GM23338 (cell line): ENCODE measurements at regions not wholly inside any gene's neighbourhood (a gene's known extent, or its start where the extent isn't known, plus 50 kb on each side); places are given as distances from the start of the nearest gene placed in this dataset.

Experiments
- ATAC-seq: fragments of 200-7000 bp; cut with Tn5 transposase; 3 replicates; pipeline ENCODE4 v1.9.1; 2020
- DNase-seq: peaks from one replicate; pipeline ENCODE4 v3.0.0-alpha.2; 2015; ENCODE audit warnings: low spot score
- H2AFZ ChIP-seq: fragments of 200-600 bp; sonication (generic); 2 replicates; pipeline ENCODE4 v1.8.0; 2016; ENCODE audit warnings: antibody characterized with exemption, mild to moderate bottlenecking, moderate library complexity
- H3F3A ChIP-seq: fragments of 200-600 bp; sonication (generic); replicated peaks from 2 replicates; pipeline ENCODE4 v1.8.0; 2017; ENCODE audit warnings: antibody characterized with exemption, mixed run types, low read depth
- H3K27ac ChIP-seq: fragments of 200-600 bp; sonication (generic); 2 replicates; pipeline ENCODE4 v1.6.1; 2016; ENCODE audit warnings: low read depth
- H3K27me3 ChIP-seq: fragments of 200-600 bp; sonication (generic); 2 replicates; pipeline ENCODE4 v1.8.0; 2016; ENCODE audit warnings: mild to moderate bottlenecking, mixed run types, moderate library complexity; ENCODE audit not compliant: insufficient read depth
- H3K36me3 ChIP-seq: fragments of 200-600 bp; sonication (generic); 2 replicates; pipeline ENCODE4 v1.8.0; 2016; ENCODE audit warnings: mild to moderate bottlenecking; ENCODE audit not compliant: insufficient read depth
- H3K4me1 ChIP-seq: fragments of 200-600 bp; sonication (generic); 2 replicates; pipeline ENCODE4 v1.8.0; 2016; ENCODE audit warnings: mild to moderate bottlenecking, moderate library complexity; ENCODE audit not compliant: insufficient read depth
- H3K4me2 ChIP-seq: fragments of 200-600 bp; sonication (generic); 2 replicates; pipeline ENCODE4 v1.7.1; 2017; ENCODE audit warnings: mixed run types
- H3K4me3 ChIP-seq: fragments of 200-600 bp; sonication (generic); 2 replicates; pipeline ENCODE4 v1.6.1; 2016; ENCODE audit warnings: mixed run types
- H3K79me2 ChIP-seq: fragments of 200-600 bp; sonication (generic); replicated peaks from 2 replicates; pipeline ENCODE4 v1.8.0; 2017; ENCODE audit warnings: mild to moderate bottlenecking; ENCODE audit not compliant: insufficient read depth
- H3K9me2 ChIP-seq: fragments of 200-600 bp; sonication (generic); 2 replicates; pipeline ENCODE4 v1.8.0; 2017; ENCODE audit not compliant: insufficient read depth
- H4K20me1 ChIP-seq: fragments of 200-600 bp; sonication (generic); replicated peaks from 2 replicates; pipeline ENCODE4 v1.8.0; 2017; ENCODE audit warnings: mild to moderate bottlenecking; ENCODE audit not compliant: insufficient read depth
- H3K27ac Mint-ChIP-seq: 2 replicates; pipeline ENCODE4 v1.8.0; 2020; ENCODE audit warnings: inconsistent platforms, mild to moderate bottlenecking, moderate library complexity, mixed read lengths
- H3K27me3 Mint-ChIP-seq: 3 replicates; pipeline ENCODE4 v1.8.0; 2022; ENCODE audit warnings: low read depth, mild to moderate bottlenecking, moderate library complexity, mixed read lengths, inconsistent platforms; ENCODE audit not compliant: insufficient read depth, poor library complexity
- H3K36me3 Mint-ChIP-seq: 3 replicates; pipeline ENCODE4 v1.8.0; 2021; ENCODE audit warnings: low read depth, mild to moderate bottlenecking, inconsistent platforms, moderate library complexity, mixed read lengths
- H3K4me1 Mint-ChIP-seq: 3 replicates; pipeline ENCODE4 v1.8.0; 2020; ENCODE audit warnings: mild to moderate bottlenecking, inconsistent platforms, mixed read lengths
- H3K4me3 Mint-ChIP-seq: 3 replicates; pipeline ENCODE4 v1.8.0; 2021; ENCODE audit warnings: moderate library complexity, mild to moderate bottlenecking, inconsistent platforms, mixed read lengths
- H3K9me3 Mint-ChIP-seq: 3 replicates; pipeline ENCODE4 v1.8.0; 2020; ENCODE audit warnings: moderate library complexity, mild to moderate bottlenecking, inconsistent platforms, mixed read lengths
- CREB1 ChIP-seq: fragments of 250-450 bp; sonication (Bioruptor Pico); IDR thresholded peaks from 2 replicates; pipeline ENCODE4 v1.5.0; 2020; ENCODE audit warnings: low read depth, mild to moderate bottlenecking, moderate library complexity
- CTCF ChIP-seq, 2 experiments: fragments of 200-600 bp in 1 of 2; sonication (generic) in 1 of 2; conservative IDR thresholded peaks; 2 replicates each; pipeline versions ENCODE4 v1.5.1 to v1.6.1; 2016 to 2017; ENCODE audit warnings: antibody characterized with exemption in 2 of 2, low read depth in 2 of 2, mild to moderate bottlenecking in 2 of 2, moderate library complexity in 1 of 2
- ETS1 ChIP-seq: IDR thresholded peaks from 2 replicates; pipeline ENCODE4 v1.6.1; 2016; ENCODE audit warnings: antibody characterized with exemption
- EZH2 ChIP-seq: fragments of 200-600 bp; sonication (generic); IDR thresholded peaks from one replicate; pipeline ENCODE4 v1.8.0; 2017; ENCODE audit warnings: antibody characterized with exemption, mild to moderate bottlenecking, low read depth; ENCODE audit not compliant: unreplicated experiment
- EZH2phosphoT487 ChIP-seq: fragments of 200-600 bp; sonication (generic); IDR thresholded peaks from one replicate; pipeline ENCODE4 v1.8.1; 2018; ENCODE audit warnings: antibody characterized with exemption; ENCODE audit not compliant: unreplicated experiment
- JUNB ChIP-seq: IDR thresholded peaks from one replicate; pipeline ENCODE4 v1.6.1; 2016; ENCODE audit warnings: antibody characterized with exemption; ENCODE audit not compliant: unreplicated experiment
- NANOG ChIP-seq: IDR thresholded peaks from 2 replicates; pipeline ENCODE4 v1.6.1; 2016; ENCODE audit warnings: antibody characterized with exemption, borderline replicate concordance
- POLR2AphosphoS5 ChIP-seq: IDR thresholded peaks from 2 replicates; pipeline ENCODE4 v1.6.1; 2016; ENCODE audit warnings: antibody characterized with exemption, low read depth
- REST ChIP-seq: IDR thresholded peaks from one replicate; pipeline ENCODE4 v1.6.1; 2018; ENCODE audit warnings: antibody characterized with exemption; ENCODE audit not compliant: unreplicated experiment
- STAT1 ChIP-seq: IDR thresholded peaks from one replicate; pipeline ENCODE4 v1.6.1; 2016; ENCODE audit warnings: antibody characterized with exemption; ENCODE audit not compliant: unreplicated experiment
- ZNF114 ChIP-seq: fragments of 250-450 bp; sonication (Bioruptor Pico); IDR thresholded peaks from 2 replicates; pipeline ENCODE4 v1.5.0; 2020; ENCODE audit warnings: mild to moderate bottlenecking, moderate library complexity
- ZNF331 ChIP-seq: fragments of 250-450 bp; sonication (Bioruptor Pico); IDR thresholded peaks from 2 replicates; pipeline ENCODE4 v1.5.0; 2020; ENCODE audit warnings: low read depth, mild to moderate bottlenecking, moderate library complexity

GRCh38 chr2:4662161-4662779, 958.9 kb downstream of the DCDC2C start:
- Mint-ChIP-seq H3K27me3 (no peaks in the 10 kb centered on the region), H3K36me3 (peaks cover 8% of the 10 kb centered on the region; the same call in 1 of the 3 replicates), H3K27ac (no peak overlapping the region), H3K4me3 (no peak overlapping the region), H3K9me3 (peaks cover 89% of the 10 kb centered on the region), H3K4me1 (no peaks in the 10 kb centered on the region)
- Histone ChIP-seq H3K4me2 (no peak overlapping the region), H3K27me3 (no peaks in the 10 kb centered on the region), H3K4me1 (no peaks in the 10 kb centered on the region), H3K79me2 (no peaks in the 10 kb centered on the region), H4K20me1 (no peaks in the 10 kb centered on the region), H3K4me3 (no peak overlapping the region), H3F3A (no peaks in the 10 kb centered on the region), H3K9me2 (no peaks in the 10 kb centered on the region), H3K27ac (no peak overlapping the region), H2AFZ (no peak overlapping the region), H3K36me3 (no peaks in the 10 kb centered on the region)
- TF ChIP-seq REST (no peak), CTCF (conservative IDR thresholded peaks at IDR 0.05; ENCODE audit: low read depth in 2 of 2) (no peak), STAT1 (no peak), POLR2AphosphoS5 (no peak), EZH2phosphoT487 (no peak)
- no peak for ATAC-seq
- DNase-seq = no peak

- Histone ChIP-seq H3K9me2 (no peaks in the 10 kb centered on the region), H3K4me3 (no peak overlapping the region), H3K27me3 (no peaks in the 10 kb centered on the region), H3K4me2 (no peak overlapping the region), H2AFZ (no peak overlapping the region), H3K79me2 (no peaks in the 10 kb centered on the region), H3K4me1 (no peaks in the 10 kb centered on the region), H3K27ac (no peak overlapping the region), H4K20me1 (no peaks in the 10 kb centered on the region), H3F3A (no peaks in the 10 kb centered on the region), H3K36me3 (no peaks in the 10 kb centered on the region)
- Mint-ChIP-seq H3K36me3 (peaks cover 2% of the 10 kb centered on the region; the same call in 1 of the 3 replicates), H3K27me3 (no peaks in the 10 kb centered on the region), H3K4me1 (no peaks in the 10 kb centered on the region), H3K4me3 (no peak overlapping the region), H3K27ac (no peak overlapping the region), H3K9me3 (peaks cover 78% of the 10 kb centered on the region)
- DNase-seq (no peak), ATAC-seq (no peak)
- TF ChIP-seq ZNF331 = no peak
- no peak for TF ChIP-seq JUNB
- TF ChIP-seq REST = no peak
- no peak for TF ChIP-seq EZH2phosphoT487
- TF ChIP-seq POLR2AphosphoS5 = no peak
- no peak for TF ChIP-seq ZNF114 (CRISPR knock-in tag)
- no peak for TF ChIP-seq NANOG
- TF ChIP-seq EZH2 = no peak
- no peak for TF ChIP-seq CTCF (conservative IDR thresholded peaks at IDR 0.05; ENCODE audit: low read depth in 2 of 2)
- no peak for TF ChIP-seq ETS1
- no peak for TF ChIP-seq CREB1 (CRISPR knock-in tag)
Measured at GRCh38 chr2:4668381-4668780, 965.0 kb downstream of the DCDC2C start.
